Sigmoid colon (tissue), 6 donors: ENCODE measurements at regions not wholly inside any gene's neighbourhood (a gene's known extent, or its start where the extent isn't known, plus 50 kb on each side); places are given as distances from the start of the nearest gene placed in this dataset.

Experiments used
- DNase-seq: peaks from one replicate; pipeline ENCODE4 v3.0.0-alpha.2; 2019
- H3K27ac ChIP-seq, 4 donors: fragments of 200-600 bp; sonication (generic); one replicate each; pipeline ENCODE4 v1.5.1; 2016 to 2019; ENCODE audit warnings: mild to moderate bottlenecking in 1 of 4
- H3K27me3 ChIP-seq, 3 donors: fragments of 200-600 bp; sonication (generic); one replicate each; pipeline ENCODE4 v1.5.1; 2019; ENCODE audit warnings: mild to moderate bottlenecking in 1 of 3
- H3K36me3 ChIP-seq, 4 donors: fragments of 200-600 bp; sonication (generic); one replicate each; pipeline ENCODE4 v1.5.1; 2016 to 2019
- H3K4me1 ChIP-seq, 4 donors: fragments of 200-600 bp; sonication (generic); one replicate each; pipeline ENCODE4 v1.5.1; 2017 to 2019
- H3K4me3 ChIP-seq, 4 donors: fragments of 200-600 bp; sonication (generic); one replicate each; pipeline ENCODE4 v1.5.1; 2017 to 2019; ENCODE audit warnings: mild to moderate bottlenecking in 2 of 4, moderate library complexity in 1 of 4
- H3K9me3 ChIP-seq, 4 donors: fragments of 200-600 bp in 3 of 4; sonication (generic) in 3 of 4; one replicate each; pipeline versions ENCODE4 v1.5.1 to v1.6.1; 2013 to 2019
- CTCF ChIP-seq, 4 experiments: fragments of 450-650 bp in 3 of 4; fragments of 200-600 bp in 1 of 4; IDR thresholded peaks; one replicate each; pipeline ENCODE4 v1.5.1; 2016 to 2019; ENCODE audit warnings: antibody characterized with exemption in 4 of 4, mild to moderate bottlenecking in 3 of 4, moderate library complexity in 2 of 4
- EP300 ChIP-seq, 4 donors: sonication (generic); formaldehyde crosslinking; IDR thresholded peaks; one replicate each; pipeline ENCODE4 v1.6.1; 2017; ENCODE audit warnings: antibody characterized with exemption in 4 of 4
- POLR2A ChIP-seq, 2 donors: fragments of 450-650 bp; IDR thresholded peaks; one replicate each; pipeline ENCODE4 v1.6.1; 2016; ENCODE audit warnings: antibody characterized with exemption in 2 of 2, mild to moderate bottlenecking in 2 of 2, moderate library complexity in 2 of 2
- POLR2AphosphoS5 ChIP-seq, 4 donors: sonication (generic); formaldehyde crosslinking; IDR thresholded peaks; one replicate each; pipeline ENCODE4 v1.6.1; 2017; ENCODE audit warnings: antibody characterized with exemption in 4 of 4
- WGBS, 2 donors: extraction: QIAGEN DNeasy Blood & Tissue Kit; methylation state at CpG; one replicate each; pipeline ENCODE4 v1.1.7; 2013; 5-methylcytosine and 5-hydroxymethylcytosine counted together
- intact Hi-C: fragments of 100-400 bp; cut with DNase I; formaldehyde crosslinking; loops from one replicate; pipeline ENCODE4 v1.15.1; 2023
- donor health status: healthy with polysubstance abuse.
- donor health status: healthy.

GRCh38 chr12:98172304-98172703, 343.1 kb upstream of the TMPO start:
- Histone ChIP-seq H3K4me1 (no peaks in the 10 kb centered on the region), H3K9me3 (no peaks in the 10 kb centered on the region), H3K36me3 (no peaks in the 10 kb centered on the region), H3K27me3 (no peaks in the 10 kb centered on the region), H3K4me3 (no peak overlapping the region), H3K27ac (no peak overlapping the region)
- intact Hi-C loops: no loop called here
- DNase-seq: no peak
- no peak for TF ChIP-seq CTCF (IDR thresholded peaks at IDR 0.05)
- no peak for TF ChIP-seq POLR2AphosphoS5 (IDR thresholded peaks at IDR 0.05)
- TF ChIP-seq EP300 (IDR thresholded peaks at IDR 0.05): no peak
- TF ChIP-seq POLR2A (IDR thresholded peaks at IDR 0.05): no peak
- WGBS, 2 donors: 56 to 80% methylated on average over 2 of the region's 2 CpGs

- no peaks in the 10 kb centered on the region for H3K9me3 ChIP-seq
- no peaks in the 10 kb centered on the region for H3K36me3 ChIP-seq
- H3K27ac ChIP-seq: no peak overlapping the region
- no peak overlapping the region for H3K4me3 ChIP-seq
- no peaks in the 10 kb centered on the region for H3K27me3 ChIP-seq
- intact Hi-C loops: no loop called here
- no peak for DNase-seq
- TF ChIP-seq POLR2A (IDR thresholded peaks at IDR 0.05): no peak
- TF ChIP-seq EP300 (IDR thresholded peaks at IDR 0.05): no peak
- TF ChIP-seq CTCF (IDR thresholded peaks at IDR 0.05): no peak
- TF ChIP-seq POLR2AphosphoS5 (IDR thresholded peaks at IDR 0.05): no peak
- no peaks in the 10 kb centered on the region for H3K4me1 ChIP-seq
- 49 to 70% methylated on average over 3 of the region's 3 CpGs for WGBS, 2 donors
These were observed 342.6 kb upstream of the TMPO start for GRCh38 chr12:98172801-98173200.

- no peak overlapping the region for H3K4me3 ChIP-seq
- no peak for TF ChIP-seq CTCF (IDR thresholded peaks at IDR 0.05)
- TF ChIP-seq EP300 (IDR thresholded peaks at IDR 0.05): no peak
- TF ChIP-seq POLR2AphosphoS5 (IDR thresholded peaks at IDR 0.05): no peak
- no peak for TF ChIP-seq POLR2A (IDR thresholded peaks at IDR 0.05)
- intact Hi-C loops: no loop called here
- WGBS, 2 donors: 89 to 92% methylated on average over 1 of the region's 1 CpG
- H3K36me3 ChIP-seq: no peaks in the 10 kb centered on the region
- H3K4me1 ChIP-seq: no peaks in the 10 kb centered on the region
- no peak for DNase-seq
- no peaks in the 10 kb centered on the region for H3K9me3 ChIP-seq
- no peak overlapping the region for H3K27ac ChIP-seq
- no peaks in the 10 kb centered on the region for H3K27me3 ChIP-seq
These were observed 341.5 kb upstream of the TMPO start for GRCh38 chr12:98173773-98174427.

DNA sequence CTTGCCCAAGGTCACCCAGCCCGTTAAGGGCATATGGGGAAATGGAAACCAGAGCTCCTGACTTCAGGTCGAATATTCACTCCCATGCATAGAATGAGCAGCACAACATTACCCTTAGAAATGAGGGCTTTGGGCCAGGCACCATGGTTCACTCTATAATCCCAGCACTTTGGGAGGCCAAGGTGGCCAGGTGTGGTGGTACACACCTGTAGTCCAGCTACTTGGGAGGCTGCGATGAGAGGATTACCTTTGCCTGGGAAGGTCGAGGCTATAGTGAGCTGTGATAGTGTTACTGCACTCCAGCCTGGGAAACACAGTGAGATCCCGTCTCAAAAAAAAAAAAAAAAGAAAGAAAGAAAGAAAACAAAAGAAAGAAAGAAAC, 341.0 kb upstream of the TMPO start:
- TF ChIP-seq EP300 (IDR thresholded peaks at IDR 0.05) (no peak), POLR2AphosphoS5 (IDR thresholded peaks at IDR 0.05) (no peak), POLR2A (IDR thresholded peaks at IDR 0.05) (no peak), CTCF (IDR thresholded peaks at IDR 0.05) (no peak)
- H3K4me3 ChIP-seq: no peak overlapping the region
- no peaks in the 10 kb centered on the region for H3K27me3 ChIP-seq
- H3K9me3 ChIP-seq: no peaks in the 10 kb centered on the region
- H3K4me1 ChIP-seq: no peaks in the 10 kb centered on the region
- 75 to 86% methylated on average over 5 of the region's 5 CpGs for WGBS, 2 donors
- H3K36me3 ChIP-seq: no peaks in the 10 kb centered on the region
- H3K27ac ChIP-seq: no peak overlapping the region
- intact Hi-C loops: no loop called here
- no peak for DNase-seq

DNA sequence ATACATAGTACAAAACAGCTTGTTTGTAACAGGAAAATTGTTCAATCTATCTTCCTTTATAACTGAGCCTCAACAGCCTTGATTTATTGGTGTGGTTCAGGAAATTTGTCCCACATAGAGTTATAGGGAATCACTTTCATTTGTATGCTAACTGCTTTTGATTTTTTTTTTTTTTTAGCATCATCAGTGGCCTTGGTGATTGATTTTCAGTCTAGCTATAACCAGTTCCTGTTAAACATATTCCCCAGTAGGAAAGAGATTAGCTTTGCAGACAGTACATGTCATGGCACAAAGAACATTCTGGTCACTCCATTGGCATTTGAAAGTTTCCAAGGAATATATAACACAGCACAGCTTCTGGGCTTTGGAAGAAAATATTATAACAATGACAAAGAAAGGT, 337.3 kb upstream of the TMPO start:
- H3K4me3 ChIP-seq: no peak overlapping the region
- no peak overlapping the region for H3K27ac ChIP-seq
- no peak for DNase-seq
- H3K27me3 ChIP-seq: no peaks in the 10 kb centered on the region
- no peaks in the 10 kb centered on the region for H3K9me3 ChIP-seq
- intact Hi-C loops: no loop called here
- no peaks in the 10 kb centered on the region for H3K4me1 ChIP-seq
- no peaks in the 10 kb centered on the region for H3K36me3 ChIP-seq
- TF ChIP-seq POLR2A (IDR thresholded peaks at IDR 0.05) (no peak), POLR2AphosphoS5 (IDR thresholded peaks at IDR 0.05) (no peak), CTCF (IDR thresholded peaks at IDR 0.05) (no peak), EP300 (IDR thresholded peaks at IDR 0.05) (no peak)
